Keratinocyte (primary cell): ENCODE measurements at regions not wholly inside any gene's neighbourhood (a gene's known extent, or its start where the extent isn't known, plus 50 kb on each side); places are given as distances from the start of the nearest gene placed in this dataset.

ENCODE experiments used
- DNase-seq: peaks from one replicate; pipeline ENCODE4 v3.0.0-alpha.2; 2011; ENCODE audit warnings: low read depth, missing footprints, low spot score
- FAIRE-seq: peaks from 2 replicates; lab custom pipeline; 2011; peaks lifted over from hg19 to GRCh38; lab: Jason Lieb, UNC
- H2AFZ ChIP-seq: 2 replicates; pipeline ENCODE4 v1.6.0; 2012; ENCODE audit warnings: low read length, control low read depth, inconsistent platforms; ENCODE audit not compliant: control insufficient read depth
- H3K27ac ChIP-seq: 2 replicates; pipeline ENCODE4 v1.5.1; 2011; ENCODE audit warnings: low read length; ENCODE audit not compliant: control insufficient read depth, insufficient read depth
- H3K27me3 ChIP-seq: 3 replicates; pipeline ENCODE4 v1.6.0; 2011; ENCODE audit warnings: low read length; ENCODE audit not compliant: control insufficient read depth, insufficient read depth; ENCODE audit errors: extremely low read depth
- H3K36me3 ChIP-seq, 2 experiments: 2 replicates in 1 of 2; 3 replicates in 1 of 2; pipeline ENCODE4 v1.5.1; 2011; ENCODE audit warnings: low read length in 2 of 2, mild to moderate bottlenecking in 1 of 2; ENCODE audit not compliant: control insufficient read depth in 2 of 2, insufficient read depth in 2 of 2; ENCODE audit errors: extremely low read depth in 1 of 2
- H3K4me1 ChIP-seq: 3 replicates; pipeline ENCODE4 v1.5.1; 2011; ENCODE audit warnings: low read length; ENCODE audit not compliant: control insufficient read depth, insufficient read depth; ENCODE audit errors: extremely low read depth
- H3K4me2 ChIP-seq: 3 replicates; pipeline ENCODE4 v1.6.0; 2011; ENCODE audit warnings: low read depth, low read length; ENCODE audit not compliant: control insufficient read depth, insufficient read depth; ENCODE audit errors: extremely low read depth
- H3K4me3 ChIP-seq, 3 experiments: fragments of 200-600 bp in 1 of 3; sonication (generic) in 1 of 3; 2 replicates in 2 of 3; 3 replicates in 1 of 3; pipeline ENCODE4 v1.5.1; 2011 to 2016; ENCODE audit warnings: low read length in 3 of 3, mild to moderate bottlenecking in 3 of 3, control low read depth in 2 of 3, inconsistent platforms in 1 of 3, low read depth in 1 of 3, mixed read lengths in 1 of 3, mixed run types in 1 of 3, moderate library complexity in 1 of 3; ENCODE audit not compliant: control insufficient read depth in 2 of 3, insufficient read depth in 2 of 3; ENCODE audit errors: extremely low read depth in 1 of 3
- H3K79me2 ChIP-seq: 2 replicates; pipeline ENCODE4 v1.6.0; 2012; ENCODE audit warnings: low read length; ENCODE audit not compliant: control insufficient read depth, insufficient read depth
- H3K9ac ChIP-seq: 3 replicates; pipeline ENCODE4 v1.6.0; 2011; ENCODE audit warnings: low read length; ENCODE audit not compliant: control insufficient read depth, insufficient read depth; ENCODE audit errors: extremely low read depth
- H3K9me1 ChIP-seq: 3 replicates; pipeline ENCODE4 v1.6.0; 2011; ENCODE audit warnings: low read length; ENCODE audit not compliant: control insufficient read depth, insufficient read depth; ENCODE audit errors: extremely low read depth
- H3K9me3 ChIP-seq: 2 replicates; pipeline ENCODE4 v1.5.1; 2012; ENCODE audit warnings: low read depth, low read length; ENCODE audit not compliant: control insufficient read depth
- H4K20me1 ChIP-seq: 3 replicates; pipeline ENCODE4 v1.6.0; 2011; ENCODE audit warnings: low read length; ENCODE audit not compliant: control insufficient read depth, insufficient read depth; ENCODE audit errors: extremely low read depth
- EZH2 ChIP-seq: IDR thresholded peaks from one replicate; pipeline ENCODE4 v1.6.1; 2012; ENCODE audit warnings: inconsistent platforms, mild to moderate bottlenecking, low read length, moderate library complexity
- dilution Hi-C: fragments of 300-500 bp; cut with MboI; formaldehyde crosslinking; loops from one replicate; pipeline ENCODE4 v1.7.0; 2020; ENCODE audit warnings: low sequenced_read_pairs; ENCODE audit not compliant: extremely low pct_ligation_motif_present
- TF ChIP-seq, protein P1 (sequence below), 3 experiments: IDR thresholded peaks in 1 of 3; conservative IDR thresholded peaks in 1 of 3; optimal IDR thresholded peaks in 1 of 3; 2 replicates in 2 of 3; 3 replicates in 1 of 3; pipeline versions ENCODE3 to v1.5.1; 2011; ENCODE audit warnings: low read length in 3 of 3, mild to moderate bottlenecking in 3 of 3, moderate library complexity in 2 of 3, control low read depth in 1 of 3, inconsistent platforms in 1 of 3; ENCODE audit not compliant: insufficient read depth in 2 of 3; ENCODE audit errors: extremely low read depth in 1 of 3

GRCh38 chr7:94179466-94179865, 175.3 kb upstream of the BET1 start:
- Histone ChIP-seq H3K9ac (no peak overlapping the region), H3K27ac (no peak overlapping the region), H3K27me3 (no peaks in the 10 kb centered on the region), H3K36me3 (peaks cover 0 to 4% of the 10 kb centered on the region in 2 experiments), H3K79me2 (no peaks in the 10 kb centered on the region), H2AFZ (no peak overlapping the region), H3K4me3 (no peak overlapping the region), H4K20me1 (no peaks in the 10 kb centered on the region), H3K4me1 (peaks cover 27% of the 10 kb centered on the region), H3K9me1 (no peaks in the 10 kb centered on the region), H3K4me2 (no peak overlapping the region), H3K9me3 (peaks cover 2% of the 10 kb centered on the region)
- dilution Hi-C loops, result no loop called here
- FAIRE-seq (no peak), DNase-seq (no peak)
- TF ChIP-seq, protein P1, sequence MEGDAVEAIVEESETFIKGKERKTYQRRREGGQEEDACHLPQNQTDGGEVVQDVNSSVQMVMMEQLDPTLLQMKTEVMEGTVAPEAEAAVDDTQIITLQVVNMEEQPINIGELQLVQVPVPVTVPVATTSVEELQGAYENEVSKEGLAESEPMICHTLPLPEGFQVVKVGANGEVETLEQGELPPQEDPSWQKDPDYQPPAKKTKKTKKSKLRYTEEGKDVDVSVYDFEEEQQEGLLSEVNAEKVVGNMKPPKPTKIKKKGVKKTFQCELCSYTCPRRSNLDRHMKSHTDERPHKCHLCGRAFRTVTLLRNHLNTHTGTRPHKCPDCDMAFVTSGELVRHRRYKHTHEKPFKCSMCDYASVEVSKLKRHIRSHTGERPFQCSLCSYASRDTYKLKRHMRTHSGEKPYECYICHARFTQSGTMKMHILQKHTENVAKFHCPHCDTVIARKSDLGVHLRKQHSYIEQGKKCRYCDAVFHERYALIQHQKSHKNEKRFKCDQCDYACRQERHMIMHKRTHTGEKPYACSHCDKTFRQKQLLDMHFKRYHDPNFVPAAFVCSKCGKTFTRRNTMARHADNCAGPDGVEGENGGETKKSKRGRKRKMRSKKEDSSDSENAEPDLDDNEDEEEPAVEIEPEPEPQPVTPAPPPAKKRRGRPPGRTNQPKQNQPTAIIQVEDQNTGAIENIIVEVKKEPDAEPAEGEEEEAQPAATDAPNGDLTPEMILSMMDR (optimal IDR thresholded peaks at IDR 0.05 in 1 of 3, IDR thresholded peaks at IDR 0.05 in 1 of 3, conservative IDR thresholded peaks at IDR 0.05 in 1 of 3; ENCODE audit: extremely low read depth in 1 of 3, insufficient read depth in 2 of 3, low read length in 3 of 3), result no peak
- no peak for TF ChIP-seq EZH2

DNA sequence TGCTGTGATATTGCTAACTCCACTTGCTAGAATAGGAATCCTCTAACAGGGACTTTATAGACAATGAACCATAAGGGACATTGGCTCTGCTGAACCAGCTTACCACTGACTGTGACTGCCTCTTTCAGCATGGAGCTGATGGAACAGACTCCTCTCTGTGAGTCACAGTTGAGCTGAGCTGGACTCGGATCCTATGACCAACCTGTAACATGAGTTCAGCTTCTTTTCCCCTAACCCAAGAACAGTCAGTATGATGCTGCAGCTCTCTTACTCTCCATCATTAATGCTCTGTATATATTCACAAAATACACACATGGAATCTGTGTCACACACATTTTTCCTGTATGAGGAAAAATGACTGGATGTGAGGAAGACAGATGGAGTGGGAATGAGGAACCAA, 177.9 kb upstream of the BET1 start:
- no peak overlapping the region for H3K27ac ChIP-seq
- H3K27me3 ChIP-seq, result no peaks in the 10 kb centered on the region
- TF ChIP-seq, protein P1 (optimal IDR thresholded peaks at IDR 0.05 in 1 of 3, IDR thresholded peaks at IDR 0.05 in 1 of 3, conservative IDR thresholded peaks at IDR 0.05 in 1 of 3; ENCODE audit: extremely low read depth in 1 of 3, insufficient read depth in 2 of 3, low read length in 3 of 3), result no peak
- TF ChIP-seq EZH2, result no peak
- dilution Hi-C loops, result no loop called here
- H3K9me3 ChIP-seq, result peaks cover 2% of the 10 kb centered on the region
- no peak overlapping the region for H3K4me3 ChIP-seq
- peaks cover 0 to 4% of the 10 kb centered on the region in 2 experiments for H3K36me3 ChIP-seq
- H3K9ac ChIP-seq, result no peak overlapping the region
- no peak overlapping the region for H3K4me2 ChIP-seq
- peak; percentile 40 for DNase-seq
- FAIRE-seq, result peak; percentile 88
- H3K79me2 ChIP-seq, result no peaks in the 10 kb centered on the region
- peaks cover 28% of the 10 kb centered on the region for H3K4me1 ChIP-seq
- peak overlapping the region; percentile 5 for H2AFZ ChIP-seq
- no peaks in the 10 kb centered on the region for H4K20me1 ChIP-seq
- H3K9me1 ChIP-seq, result no peaks in the 10 kb centered on the region
